Thymus (tissue), 11 donors: ENCODE measurements at regions not wholly inside any gene's neighbourhood (a gene's known extent, or its start where the extent isn't known, plus 50 kb on each side); places are given as distances from the start of the nearest gene placed in this dataset.
"Not testable (repeated sequence)": the region's sequence is repeated elsewhere in the genome, so short reads cannot be mapped to it uniquely, and the experiment has no call there.

Experiments
- DNase-seq, 9 donors: peaks; one replicate each; pipeline ENCODE4 v3.0.0-alpha.2; 2013; ENCODE audit warnings: low spot score in 9 of 9, low read depth in 6 of 9, missing footprints in 1 of 9
- H3K27ac ChIP-seq, 2 donors: one replicate each; pipeline ENCODE4 v1.5.1; 2013; ENCODE audit warnings: control low read depth in 1 of 2, low read depth in 1 of 2, low read length in 1 of 2, mild to moderate bottlenecking in 1 of 2, moderate library complexity in 1 of 2
- H3K27me3 ChIP-seq, 2 donors: one replicate each; pipeline ENCODE4 v1.5.1; 2013; ENCODE audit warnings: low read length in 1 of 2; ENCODE audit not compliant: control insufficient read depth in 2 of 2, insufficient read depth in 1 of 2
- H3K36me3 ChIP-seq, 2 donors: one replicate each; pipeline ENCODE4 v1.5.1; 2013; ENCODE audit warnings: low read length in 1 of 2, mild to moderate bottlenecking in 1 of 2, moderate library complexity in 1 of 2; ENCODE audit not compliant: control insufficient read depth in 2 of 2, insufficient read depth in 2 of 2
- H3K4me1 ChIP-seq, 2 donors: one replicate each; pipeline ENCODE4 v1.5.1; 2013; ENCODE audit warnings: low read length in 2 of 2; ENCODE audit not compliant: control insufficient read depth in 2 of 2, insufficient read depth in 2 of 2
- H3K4me3 ChIP-seq, 2 donors: one replicate each; pipeline ENCODE4 v1.5.1; 2013; ENCODE audit warnings: low read length in 2 of 2, control low read depth in 1 of 2, mild to moderate bottlenecking in 1 of 2
- H3K9me3 ChIP-seq, 2 donors: one replicate each; pipeline ENCODE4 v1.5.1; 2013; ENCODE audit warnings: low read length in 1 of 2, mild to moderate bottlenecking in 1 of 2; ENCODE audit not compliant: control insufficient read depth in 2 of 2, insufficient read depth in 1 of 2
- WGBS: extraction: QIAGEN DNeasy Blood & Tissue Kit; methylation state at CpG from one replicate; pipeline ENCODE4 v1.1.7; 2013; 5-methylcytosine and 5-hydroxymethylcytosine counted together
- donor health status: healthy.

DNA sequence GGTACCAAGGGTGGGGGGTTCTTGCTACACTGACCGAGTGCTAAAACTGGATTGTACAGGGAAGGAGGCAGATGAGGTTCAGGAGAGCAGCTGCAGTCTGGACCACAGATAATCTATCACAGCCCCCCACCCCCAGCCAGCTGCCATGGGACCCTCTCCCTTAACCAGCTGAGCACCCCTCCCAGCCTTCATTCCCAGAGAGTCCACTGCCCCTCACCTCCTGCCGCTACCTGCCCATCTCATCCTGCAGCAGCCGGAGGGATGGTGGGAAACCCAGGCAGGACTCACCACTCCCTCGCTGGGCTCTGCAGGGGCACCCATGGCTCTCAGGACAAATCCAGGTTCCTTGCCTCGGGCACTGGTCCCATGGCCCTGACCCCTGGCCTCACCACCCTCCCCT lies 66.7 kb downstream of the MRPL36 start:
- Histone ChIP-seq H3K4me3 (no peak overlapping the region), H3K9me3 (no peaks in the 10 kb centered on the region), H3K27me3 (peaks cover 0 to 9% of the 10 kb centered on the region in 2 donors), H3K36me3 (no peaks in the 10 kb centered on the region), H3K4me1 (no peaks in the 10 kb centered on the region), H3K27ac (no peak overlapping the region)
- 96% methylated on average over 5 of the region's 5 CpGs for WGBS
- no peak for DNase-seq

GRCh38 chr5:1732238-1732941 lies 67.2 kb downstream of the MRPL36 start:
- no peak overlapping the region for H3K4me3 ChIP-seq
- no peaks in the 10 kb centered on the region for H3K36me3 ChIP-seq
- peaks cover 0 to 11% of the 10 kb centered on the region in 2 donors for H3K27me3 ChIP-seq
- no peak overlapping the region for H3K27ac ChIP-seq
- WGBS = 91% methylated on average over 9 of the region's 9 CpGs
- H3K4me1 ChIP-seq = no peaks in the 10 kb centered on the region
- no peak for DNase-seq
- no peaks in the 10 kb centered on the region for H3K9me3 ChIP-seq

GRCh38 chr5:1731855-1732237 lies 67.8 kb downstream of the MRPL36 start:
- not testable (repeated sequence) for H3K4me1 ChIP-seq, H3K9me3 ChIP-seq, DNase-seq, H3K4me3 ChIP-seq, H3K27ac ChIP-seq, H3K36me3 ChIP-seq
- WGBS = 90% methylated on average over 4 of the region's 4 CpGs
- peaks cover 0 to 13% of the 10 kb centered on the region in 2 donors for H3K27me3 ChIP-seq

GRCh38 chr5:1731091-1731639 lies 68.5 kb downstream of the MRPL36 start:
- Histone ChIP-seq H3K9me3 (no peaks in the 10 kb centered on the region), H3K27me3 (peaks cover 0 to 18% of the 10 kb centered on the region in 2 donors), H3K4me1 (no peaks in the 10 kb centered on the region), H3K27ac (no peak overlapping the region), H3K4me3 (no peak overlapping the region), H3K36me3 (no peaks in the 10 kb centered on the region)
- WGBS = 77% methylated on average over 11 of the region's 11 CpGs
- DNase-seq = no peak

- no peak for DNase-seq
- no peaks in the 10 kb centered on the region for H3K4me1 ChIP-seq
These were observed 69.2 kb downstream of the MRPL36 start for GRCh38 chr5:1730487-1730847.

DNA sequence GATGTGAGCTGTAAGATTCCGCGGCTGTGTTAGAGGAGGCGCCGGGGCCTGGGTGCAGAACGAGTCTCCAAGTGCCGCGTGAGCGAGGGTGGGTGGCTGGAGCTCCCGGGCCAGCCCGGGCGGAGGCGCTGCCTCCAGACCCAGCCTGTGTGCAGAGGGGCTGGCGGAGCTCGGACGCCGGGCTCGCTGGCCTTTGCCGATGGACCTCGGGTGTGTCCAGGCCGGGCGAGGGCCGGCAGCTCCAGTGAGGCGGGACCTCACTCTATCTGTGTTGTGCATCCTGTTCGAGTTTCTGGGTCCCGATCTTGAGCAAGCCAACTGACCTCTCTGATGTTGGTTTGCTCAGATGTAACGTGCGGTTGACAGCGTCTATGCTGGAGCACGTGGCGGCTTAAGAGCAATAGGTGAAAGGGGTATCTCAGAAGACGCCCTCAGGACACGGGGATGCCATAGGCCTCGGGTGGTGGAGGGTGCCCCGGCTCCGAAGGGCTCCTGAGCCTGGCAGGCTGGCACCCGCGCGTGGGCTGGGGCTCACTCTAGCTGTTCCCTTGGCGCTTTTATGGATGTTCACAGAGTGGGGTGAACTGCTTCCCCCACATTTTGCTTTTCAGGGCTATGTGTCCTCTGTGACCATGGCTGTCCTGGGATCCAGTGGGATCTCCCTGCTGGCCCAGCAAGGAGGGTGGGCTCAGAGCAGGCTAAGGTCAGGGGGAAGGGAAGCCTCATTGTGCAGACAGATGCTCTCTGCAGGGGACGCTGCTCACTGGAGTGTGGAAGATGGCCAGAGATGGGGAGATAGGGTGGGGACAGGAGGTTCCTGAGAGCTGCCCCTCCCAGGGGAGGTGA lies 69.8 kb downstream of the MRPL36 start:
- DNase-seq = no peak
- 93% methylated on average over 40 of the region's 40 CpGs for WGBS
- H3K27me3 ChIP-seq = peaks cover 0 to 31% of the 10 kb centered on the region in 2 donors

More at GRCh38 chr5:1730487-1730847, 69.2 kb downstream of the MRPL36 start:
- Histone ChIP-seq H3K36me3 (no peaks in the 10 kb centered on the region), H3K27me3 (peaks cover 0 to 25% of the 10 kb centered on the region in 2 donors), H3K27ac (no peak overlapping the region), H3K4me3 (no peak overlapping the region), H3K9me3 (no peaks in the 10 kb centered on the region)
- 83% methylated on average over 7 of the region's 7 CpGs for WGBS

DNA sequence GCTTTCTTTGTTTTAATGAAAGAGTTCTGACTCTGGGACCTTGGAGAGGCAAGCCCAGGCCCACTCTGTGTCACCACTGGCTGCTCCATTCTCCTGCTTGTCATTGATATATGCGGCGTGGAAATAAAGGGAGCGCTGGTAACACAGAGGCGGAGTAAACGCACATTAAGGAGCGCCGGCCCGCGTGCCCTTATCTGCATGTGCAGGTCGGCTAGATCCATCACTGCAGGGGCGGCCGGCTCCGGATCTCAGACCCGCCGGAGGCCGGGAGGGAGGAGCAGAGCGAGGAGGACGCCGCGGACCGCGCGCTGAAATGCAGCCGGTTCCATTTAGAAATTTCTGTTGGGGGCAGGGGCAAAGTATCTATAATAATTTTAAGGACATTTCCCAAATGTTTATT lies 70.8 kb downstream of the MRPL36 start:
- no peak for DNase-seq
- Histone ChIP-seq H3K27ac (no peak overlapping the region), H3K4me1 (no peaks in the 10 kb centered on the region), H3K9me3 (no peaks in the 10 kb centered on the region), H3K4me3 (no peak overlapping the region), H3K27me3 (peaks cover 0 to 39% of the 10 kb centered on the region in 2 donors), H3K36me3 (no peaks in the 10 kb centered on the region)
- WGBS = 97% methylated on average over 24 of the region's 24 CpGs

More for the DNA sequence above, 69.8 kb downstream of the MRPL36 start:
- Histone ChIP-seq H3K36me3 (no peaks in the 10 kb centered on the region), H3K27ac (no peak overlapping the region), H3K9me3 (no peaks in the 10 kb centered on the region), H3K4me1 (no peaks in the 10 kb centered on the region), H3K4me3 (no peak overlapping the region)

GRCh38 chr5:1727571-1727970 lies 72.1 kb downstream of the MRPL36 start:
- Histone ChIP-seq H3K36me3 (no peaks in the 10 kb centered on the region), H3K4me3 (no peak overlapping the region), H3K27me3 (peaks cover 0 to 40% of the 10 kb centered on the region in 2 donors), H3K27ac (no peak overlapping the region), H3K9me3 (no peaks in the 10 kb centered on the region), H3K4me1 (no peaks in the 10 kb centered on the region)
- WGBS = 84% methylated on average over 19 of the region's 19 CpGs
- no peak for DNase-seq

DNA sequence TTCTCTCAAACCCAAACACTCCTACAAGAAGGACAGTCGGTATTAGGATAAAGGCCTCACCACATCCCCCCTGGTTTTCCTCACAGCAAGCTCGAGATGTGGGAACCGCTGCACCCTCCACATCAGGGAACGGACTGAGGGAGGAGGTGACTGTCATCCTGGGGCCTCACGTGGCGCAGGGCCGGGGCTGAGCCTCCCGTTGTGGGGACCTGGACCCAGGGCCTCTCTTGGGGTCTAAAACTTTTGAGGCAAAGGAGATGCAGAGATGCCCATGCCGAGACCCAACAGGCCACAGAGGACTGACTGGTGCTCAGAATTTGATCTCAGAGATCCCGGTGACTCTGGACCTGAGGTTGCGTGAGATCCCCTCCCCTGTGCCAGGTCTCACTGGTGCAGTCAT lies 72.7 kb downstream of the MRPL36 start:
- Histone ChIP-seq H3K27ac (no peak overlapping the region), H3K9me3 (no peaks in the 10 kb centered on the region), H3K36me3 (no peaks in the 10 kb centered on the region), H3K4me1 (no peaks in the 10 kb centered on the region), H3K27me3 (peaks cover 0 to 40% of the 10 kb centered on the region in 2 donors), H3K4me3 (no peak overlapping the region)
- WGBS = 93% methylated on average over 11 of the region's 11 CpGs
- no peak for DNase-seq
